HL-60 (cell line): ENCODE measurements at regions not wholly inside any gene's neighbourhood (a gene's known extent, or its start where the extent isn't known, plus 50 kb on each side); places are given as distances from the start of the nearest gene placed in this dataset.

ENCODE experiments used
- CTCF ChIP-seq: IDR thresholded peaks from one replicate; pipeline ENCODE4 v1.5.1; 2011; ENCODE audit warnings: low read length, control low read depth, inconsistent platforms; ENCODE audit not compliant: insufficient read depth
- GABPA ChIP-seq: IDR thresholded peaks from 2 replicates; pipeline ENCODE4 v1.6.1; 2012; ENCODE audit warnings: low read depth
- POLR2AphosphoS5 ChIP-seq: IDR thresholded peaks from 2 replicates; pipeline ENCODE4 v1.6.1; 2012; ENCODE audit warnings: low read depth
- REST ChIP-seq: IDR thresholded peaks from 2 replicates; pipeline ENCODE4 v1.6.1; 2012; ENCODE audit warnings: low read depth; ENCODE audit not compliant: insufficient replicate concordance
- SPI1 ChIP-seq: IDR thresholded peaks from 2 replicates; pipeline ENCODE4 v1.6.1; 2012; ENCODE audit warnings: low read depth, mild to moderate bottlenecking, borderline replicate concordance

- TF ChIP-seq CTCF (no peak), REST (no peak), GABPA (no peak), POLR2AphosphoS5 (no peak), SPI1 (no peak)
Measured at GRCh38 chr6:149212206-149212605, 105.3 kb upstream of the TAB2 start.
